ENCODE measurements at regions not wholly inside any gene's neighbourhood (a gene's known extent, or its start where the extent isn't known, plus 50 kb on each side); places are given as distances from the start of the nearest gene placed in this dataset.
A peak's percentile ranks its signal among the peaks of the same experiment; 100 is the strongest.

GRCh38 chr2:108145557-108146326 is 94.0 kb upstream of the SULT1C3 start:
- DNase-seq: no peak

GRCh38 chr2:108148555-108148954 is 91.2 kb upstream of the SULT1C3 start:
- DNase-seq: no peak

GRCh38 chr2:108154366-108155061 is 85.3 kb upstream of the SULT1C3 start:
- DNase-seq: no peak

GRCh38 chr2:108161298-108161697 is 78.5 kb upstream of the SULT1C3 start:
- DNase-seq: no peak

- DNase-seq: no peak
Observed at GRCh38 chr2:108164318-108164717, 75.5 kb upstream of the SULT1C3 start.

- DNase-seq: no peak
Observed at GRCh38 chr2:108165729-108166128, 74.0 kb upstream of the SULT1C3 start.

- no peak for DNase-seq
Observed at GRCh38 chr2:108167699-108168098, 72.1 kb upstream of the SULT1C3 start.

GRCh38 chr2:108169982-108170625 is 69.7 kb upstream of the SULT1C3 start:
- DNase-seq: no peak

GRCh38 chr2:108171657-108172056 is 68.1 kb upstream of the SULT1C3 start:
- DNase-seq: no peak

- peak in 1 of 2 experiments; percentile 6 for DNase-seq
Observed at GRCh38 chr2:108182489-108182888, 57.3 kb upstream of the SULT1C3 start.

GRCh38 chr2:108184419-108184818 is 55.3 kb upstream of the SULT1C3 start:
- no peak for DNase-seq

- DNase-seq: no peak
Observed at GRCh38 chr2:108189316-108189715, 50.5 kb upstream of the SULT1C3 start.
